HCT116 (cell line): ENCODE measurements at regions not wholly inside any gene's neighbourhood (a gene's known extent, or its start where the extent isn't known, plus 50 kb on each side); places are given as distances from the start of the nearest gene placed in this dataset.

Experiments used
- ATAC-seq: fragments of 200-7000 bp; cut with Tn5 transposase; 2 replicates; pipeline ENCODE4 v1.9.1; 2020; ENCODE audit warnings: mild to moderate bottlenecking, moderate library complexity
- BruUV-seq: library from RNA; stranded (reverse); fragments of 400-500 nt; replicated peaks from 2 replicates; lab custom pipeline; 2021; lab: Mats Ljungman, UMichigan
- CTCF ChIA-PET: fragments of 300-600 bp; sonication (Branson Sonifier 250); formaldehyde crosslinking; loops from one replicate; lab custom pipeline; 2021; ENCODE audit warnings: antibody characterized with exemption; lab: Charles Lee
- POLR2A ChIA-PET: fragments of 300-600, 350-600 bp; sonication (Branson Sonifier 250); formaldehyde crosslinking; loops from one replicate; lab custom pipeline; 2021; ENCODE audit warnings: antibody characterized with exemption; lab: Charles Lee
- RAD21 ChIA-PET, 2 experiments: fragments of 300-600 bp; sonication (Branson Sonifier 250); formaldehyde crosslinking; loops; one replicate each; lab custom pipeline; 2023; ENCODE audit warnings: low total read pairs in 2 of 2; ENCODE audit not compliant: uncharacterized antibody in 2 of 2, unreplicated experiment in 2 of 2, low non-redundant PET in 1 of 2; lab: Charles Lee
- DNase-seq: peaks from one replicate; pipeline ENCODE4 v3.0.0-alpha.2; 2010; ENCODE audit warnings: low read depth, low spot score
- H2AFZ ChIP-seq: fragments of 200-600 bp; shearing (Covaris generic), sonication (generic); 2 replicates; pipeline ENCODE4 v1.6.1; 2017; ENCODE audit warnings: low read depth, mixed run types, mixed read lengths, antibody characterized with exemption, low read length; ENCODE audit not compliant: poor library complexity, severe bottlenecking
- H3K27ac ChIP-seq: 2 replicates; pipeline ENCODE4 v1.5.1; 2012; ENCODE audit warnings: low read depth, low read length
- H3K27me3 ChIP-seq: fragments of 200-600 bp; sonication (generic); 2 replicates; pipeline ENCODE4 v1.6.1; 2016; ENCODE audit warnings: mixed run types, low read length, mixed read lengths; ENCODE audit not compliant: insufficient read depth
- H3K36me3 ChIP-seq, 2 experiments: fragments of 200-500 bp in 1 of 2; fragments of 200-600 bp in 1 of 2; sonication (Bioruptor generic) in 1 of 2; sonication (generic) in 1 of 2; 2 replicates each; pipeline versions ENCODE4 v1.5.1 to v1.6.1; 2014 to 2016; ENCODE audit warnings: low read length in 2 of 2, inconsistent platforms in 1 of 2, mixed read lengths in 1 of 2, mixed run types in 1 of 2; ENCODE audit not compliant: insufficient read depth in 2 of 2, control insufficient read depth in 1 of 2
- H3K4me1 ChIP-seq, 2 experiments: fragments of 200-600 bp in 1 of 2; sonication (generic) in 1 of 2; 2 replicates each; pipeline versions ENCODE4 v1.5.1 to v1.6.1; 2012 to 2017; ENCODE audit warnings: low read length in 2 of 2, inconsistent platforms in 1 of 2, mild to moderate bottlenecking in 1 of 2, mixed read lengths in 1 of 2, mixed run types in 1 of 2, moderate library complexity in 1 of 2; ENCODE audit not compliant: insufficient read depth in 2 of 2, control insufficient read depth in 1 of 2
- H3K4me2 ChIP-seq: fragments of 200-600 bp; sonication (generic); 2 replicates; pipeline ENCODE4 v1.6.1; 2017; ENCODE audit warnings: mixed run types, low read length, mixed read lengths
- H3K4me3 ChIP-seq, 2 experiments: fragments of 200-600 bp in 1 of 2; sonication (generic) in 1 of 2; replicated peaks in 1 of 2; 2 replicates each; pipeline ENCODE4 v1.5.1; 2011 to 2016; ENCODE audit warnings: low read length in 2 of 2, control low read depth in 1 of 2, low read depth in 1 of 2, mild to moderate bottlenecking in 1 of 2, mixed read lengths in 1 of 2, mixed run types in 1 of 2
- H3K79me2 ChIP-seq: fragments of 200-600 bp; sonication (generic); 2 replicates; pipeline ENCODE4 v1.6.1; 2017; ENCODE audit warnings: mild to moderate bottlenecking, mixed run types, low read length, moderate library complexity, mixed read lengths; ENCODE audit not compliant: insufficient read depth
- H3K9ac ChIP-seq: fragments of 200-600 bp; sonication (generic); 2 replicates; pipeline ENCODE4 v1.6.1; 2016; ENCODE audit warnings: low read length, mixed read lengths
- H3K9me2 ChIP-seq: fragments of 200-600 bp; sonication (generic), shearing (Covaris generic); 2 replicates; pipeline ENCODE4 v1.6.1; 2017; ENCODE audit warnings: mixed run types, mild to moderate bottlenecking, moderate library complexity; ENCODE audit not compliant: insufficient read depth
- H3K9me3 ChIP-seq, 2 experiments: fragments of 200-500 bp in 1 of 2; fragments of 200-600 bp in 1 of 2; sonication (Bioruptor generic) in 1 of 2; sonication (generic) in 1 of 2; 2 replicates each; pipeline ENCODE4 v1.6.1; 2014 to 2017; ENCODE audit warnings: low read length in 2 of 2, mixed read lengths in 2 of 2, inconsistent platforms in 1 of 2, low read depth in 1 of 2, mild to moderate bottlenecking in 1 of 2, mixed run types in 1 of 2, moderate library complexity in 1 of 2; ENCODE audit not compliant: control insufficient read depth in 1 of 2, insufficient read depth in 1 of 2
- H4K20me1 ChIP-seq: fragments of 200-600 bp; sonication (generic), shearing (Covaris generic); 2 replicates; pipeline ENCODE4 v1.6.1; 2017; ENCODE audit warnings: mixed run types, mild to moderate bottlenecking, moderate library complexity; ENCODE audit not compliant: insufficient read depth
- ATF3 ChIP-seq: IDR thresholded peaks from 2 replicates; pipeline ENCODE4 v1.6.1; 2012
- CBX3 ChIP-seq: IDR thresholded peaks from 2 replicates; pipeline ENCODE4 v1.6.1; 2012; ENCODE audit warnings: low read depth
- CEBPB ChIP-seq: IDR thresholded peaks from 2 replicates; pipeline ENCODE4 v1.6.1; 2012; ENCODE audit warnings: low read depth
- ELF1 ChIP-seq: IDR thresholded peaks from 2 replicates; pipeline ENCODE4 v1.6.1; 2012; ENCODE audit warnings: low read depth, borderline replicate concordance
- JUND ChIP-seq: IDR thresholded peaks from 2 replicates; pipeline ENCODE4 v1.6.1; 2012
- POLR2A ChIP-seq: IDR thresholded peaks from 2 replicates; pipeline ENCODE4 v1.7.0; 2011; ENCODE audit warnings: borderline replicate concordance; ENCODE audit not compliant: insufficient read depth, insufficient read length; ENCODE audit errors: extremely low read depth
- POLR2AphosphoS5 ChIP-seq: IDR thresholded peaks from 2 replicates; pipeline ENCODE4 v1.6.1; 2011; ENCODE audit warnings: mild to moderate bottlenecking, low read depth, low read length, moderate library complexity
- RAD21 ChIP-seq: IDR thresholded peaks from 2 replicates; pipeline ENCODE4 v1.6.1; 2012; ENCODE audit warnings: low read depth, mild to moderate bottlenecking
- SIN3A ChIP-seq: IDR thresholded peaks from 2 replicates; pipeline ENCODE4 v1.6.1; 2012; ENCODE audit warnings: low read depth
- SRF ChIP-seq: IDR thresholded peaks from 2 replicates; pipeline ENCODE4 v1.6.1; 2012; ENCODE audit warnings: low read depth
- TCF7L2 ChIP-seq: IDR thresholded peaks from 2 replicates; pipeline ENCODE4 v1.7.0; 2011; ENCODE audit warnings: borderline replicate concordance, inconsistent platforms; ENCODE audit not compliant: insufficient read depth, insufficient read length; ENCODE audit errors: extremely low read depth
- YY1 ChIP-seq: IDR thresholded peaks from 2 replicates; pipeline ENCODE4 v1.6.1; 2011; ENCODE audit warnings: low read length, low read depth, moderate library complexity, mild to moderate bottlenecking; ENCODE audit not compliant: insufficient replicate concordance; ENCODE audit errors: extremely low read depth
- ZBTB33 ChIP-seq: IDR thresholded peaks from 2 replicates; pipeline ENCODE4 v1.6.1; 2011; ENCODE audit warnings: mild to moderate bottlenecking, low read length, moderate library complexity; ENCODE audit not compliant: insufficient replicate concordance; ENCODE audit errors: extremely low read depth
- ZFX ChIP-seq: fragments of 450-650 bp; IDR thresholded peaks from 2 replicates; pipeline ENCODE4 v1.6.1; 2017
- ZNF274 ChIP-seq: fragments of 200-500 bp; sonication (Bioruptor generic); IDR thresholded peaks from 2 replicates; pipeline ENCODE4 v1.6.1; 2014; ENCODE audit warnings: mild to moderate bottlenecking, low read depth, low read length, inconsistent platforms
- intact Hi-C: fragments of 100-400 bp; cut with micrococcal nuclease; formaldehyde crosslinking; loops from 2 replicates; pipeline ENCODE4 v1.10.0; 2022
- TF ChIP-seq, protein P1 (sequence below): IDR thresholded peaks from 2 replicates; pipeline ENCODE4 v1.6.1; 2012

GRCh38 chr5:75837258-75837841 lies 120.1 kb upstream of the POC5 start:
- intact Hi-C loops = no loop called here
- no peaks in the 10 kb centered on the region for H3K9me2 ChIP-seq
- H3K9me3 ChIP-seq = no peaks in the 10 kb centered on the region
- no peak overlapping the region for H3K9ac ChIP-seq
- CTCF ChIA-PET = no interaction called here
- no peaks in the 10 kb centered on the region for H3K36me3 ChIP-seq
- BruUV-seq = no TSS peak
- RAD21 ChIA-PET = no interaction called here
- TF ChIP-seq CEBPB (no peak), ATF3 (no peak), POLR2AphosphoS5 (no peak), TCF7L2 (no peak), SRF (no peak), ZFX (no peak)
- TF ChIP-seq, protein P1, sequence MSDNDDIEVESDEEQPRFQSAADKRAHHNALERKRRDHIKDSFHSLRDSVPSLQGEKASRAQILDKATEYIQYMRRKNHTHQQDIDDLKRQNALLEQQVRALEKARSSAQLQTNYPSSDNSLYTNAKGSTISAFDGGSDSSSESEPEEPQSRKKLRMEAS = no peak
- no peaks in the 10 kb centered on the region for H3K27me3 ChIP-seq
- DNase-seq (no peak), ATAC-seq (no peak)
- H3K4me2 ChIP-seq = no peak overlapping the region
- no peaks in the 10 kb centered on the region for H3K4me1 ChIP-seq
- H3K27ac ChIP-seq = no peak overlapping the region
- H3K79me2 ChIP-seq = no peaks in the 10 kb centered on the region
- H3K4me3 ChIP-seq = no peak overlapping the region
- no peaks in the 10 kb centered on the region for H4K20me1 ChIP-seq
- no peak overlapping the region for H2AFZ ChIP-seq
- POLR2A ChIA-PET = no interaction called here

GRCh38 chr5:75831561-75831960 lies 114.3 kb upstream of the POC5 start:
- Histone ChIP-seq H3K27me3 (peaks cover 29% of the 10 kb centered on the region), H4K20me1 (no peaks in the 10 kb centered on the region)
- intact Hi-C loops = no loop called here
- TF ChIP-seq CEBPB (no peak), YY1 (no peak), POLR2A (no peak), ZBTB33 (no peak), ZNF274 (no peak), POLR2AphosphoS5 (no peak), RAD21 (no peak), ELF1 (no peak), JUND (no peak), SIN3A (no peak), TCF7L2 (no peak), CBX3 (no peak)
- TF ChIP-seq, protein P1 = no peak

More at GRCh38 chr5:75831561-75831960, 114.3 kb upstream of the POC5 start:
- Histone ChIP-seq H3K9ac (no peak overlapping the region), H3K4me3 (no peak overlapping the region), H3K4me2 (no peak overlapping the region), H3K79me2 (no peaks in the 10 kb centered on the region), H3K4me1 (no peaks in the 10 kb centered on the region), H3K27ac (no peak overlapping the region), H3K9me3 (no peaks in the 10 kb centered on the region), H3K9me2 (no peaks in the 10 kb centered on the region), H2AFZ (no peak overlapping the region), H3K36me3 (no peaks in the 10 kb centered on the region)
- ChIA-PET CTCF (no interaction called here), RAD21 (no interaction called here), POLR2A (no interaction called here)
- ATAC-seq (no peak), DNase-seq (no peak)
- BruUV-seq = no TSS peak
